HepG2 (cell line): ENCODE measurements at regions not wholly inside any gene's neighbourhood (a gene's known extent, or its start where the extent isn't known, plus 50 kb on each side); places are given as distances from the start of the nearest gene placed in this dataset.

Source experiments
- ATAC-seq: fragments of 200-7000 bp; cut with Tn5 transposase; 3 replicates; pipeline ENCODE4 v1.9.1; 2020; ENCODE audit warnings: mild to moderate bottlenecking, moderate library complexity
- BruUV-seq: library from RNA; stranded (reverse); fragments of 400-500 nt; replicated peaks from 2 replicates; lab custom pipeline; 2021; lab: Mats Ljungman, UMichigan
- CTCF ChIA-PET: fragments of 300-600 bp; formaldehyde crosslinking; extraction: SDS; loops from one replicate; lab custom pipeline; 2021; ENCODE audit warnings: low total read pairs, inconsistent platforms, low intra/inter-chr PET ratio; lab: Yijun Ruan, JAX
- POLR2A ChIA-PET: fragments of 350-600 bp; sonication (Branson Sonifier 250); formaldehyde crosslinking; loops from one replicate; lab custom pipeline; 2020; ENCODE audit warnings: antibody characterized with exemption, inconsistent platforms; lab: Yijun Ruan, JAX
- DNase-seq: peaks from one replicate; pipeline ENCODE4 v3.0.0-alpha.2; 2015; ENCODE audit warnings: low spot score
- FAIRE-seq: peaks from 3 replicates; lab custom pipeline; 2011; peaks lifted over from hg19 to GRCh38; lab: Jason Lieb, UNC
- H2AFZ ChIP-seq: one replicate; pipeline ENCODE4 v1.6.1; 2011; ENCODE audit warnings: low read length, inconsistent platforms
- H3K27ac ChIP-seq: fragments of 300-600 bp; 3 replicates; pipeline ENCODE4 v1.8.0; 2011; ENCODE audit warnings: mixed run types, mild to moderate bottlenecking, mixed read lengths, low read length, inconsistent platforms; ENCODE audit not compliant: insufficient read depth; ENCODE audit errors: extremely low read length
- H3K27me3 ChIP-seq, 2 experiments: fragments of 200-600 bp in 1 of 2; 2 replicates in 1 of 2; 3 replicates in 1 of 2; pipeline versions ENCODE4 v1.6.0 to v1.8.0; 2011; ENCODE audit warnings: low read length in 2 of 2, mild to moderate bottlenecking in 2 of 2, moderate library complexity in 2 of 2, inconsistent platforms in 1 of 2; ENCODE audit not compliant: insufficient read depth in 2 of 2, control insufficient read depth in 1 of 2
- H3K36me3 ChIP-seq, 2 experiments: fragments of 200-600 bp in 1 of 2; replicated peaks in 1 of 2; 2 replicates in 1 of 2; 3 replicates in 1 of 2; pipeline versions ENCODE4 v1.5.1 to v1.8.0; 2011; ENCODE audit warnings: low read length in 2 of 2, inconsistent platforms in 1 of 2; ENCODE audit not compliant: insufficient read depth in 2 of 2, control insufficient read depth in 1 of 2
- H3K4me1 ChIP-seq: 2 replicates; pipeline ENCODE4 v1.5.1; 2012; ENCODE audit warnings: low read length, inconsistent platforms; ENCODE audit not compliant: insufficient read depth
- H3K4me2 ChIP-seq: 2 replicates; pipeline ENCODE4 v1.6.0; 2011; ENCODE audit warnings: low read depth, low read length, inconsistent platforms
- H3K4me3 ChIP-seq, 3 experiments: fragments of 200-600 bp in 1 of 3; sonication (generic), shearing (Covaris generic) in 1 of 3; replicated peaks in 1 of 3; 2 replicates each; pipeline ENCODE4 v1.5.1; 2011 to 2016; ENCODE audit warnings: low read length in 3 of 3, inconsistent platforms in 2 of 3, low read depth in 2 of 3, mild to moderate bottlenecking in 2 of 3, control low read depth in 1 of 3, mixed read lengths in 1 of 3; ENCODE audit not compliant: insufficient read depth in 1 of 3
- H3K79me2 ChIP-seq: one replicate; pipeline ENCODE4 v1.6.1; 2011; ENCODE audit warnings: low read length, inconsistent platforms; ENCODE audit not compliant: insufficient read depth
- H3K9ac ChIP-seq: 2 replicates; pipeline ENCODE4 v1.6.0; 2011; ENCODE audit warnings: mild to moderate bottlenecking, low read depth, low read length, inconsistent platforms; ENCODE audit not compliant: insufficient read depth
- H3K9me3 ChIP-seq: 2 replicates; pipeline ENCODE4 v1.5.1; 2012; ENCODE audit warnings: mild to moderate bottlenecking, low read length
- H4K20me1 ChIP-seq: 2 replicates; pipeline ENCODE4 v1.6.0; 2011; ENCODE audit warnings: inconsistent platforms, mild to moderate bottlenecking, low read length, moderate library complexity; ENCODE audit not compliant: insufficient read depth
- EEA1 ChIP-seq: sonication (generic); formaldehyde crosslinking; IDR thresholded peaks from 2 replicates; pipeline ENCODE4 v1.5.1; 2020; ENCODE audit warnings: mild to moderate bottlenecking, missing genetic modification reagents, borderline replicate concordance
- KLF16 ChIP-seq, 2 experiments: sonication (generic) in 1 of 2; formaldehyde crosslinking in 1 of 2; IDR thresholded peaks; 2 replicates each; pipeline versions ENCODE4 v1.6.1 to v1.8.0; 2016 to 2023; ENCODE audit warnings: missing genetic modification reagents in 2 of 2, missing compliant biosample characterization in 1 of 2
- RARG ChIP-seq: sonication (generic); formaldehyde crosslinking; IDR thresholded peaks from 2 replicates; pipeline ENCODE4 v1.4.0; 2020; ENCODE audit warnings: low read depth, mild to moderate bottlenecking, missing genetic modification reagents
- STAT5B ChIP-seq: sonication (generic); formaldehyde crosslinking; IDR thresholded peaks from 2 replicates; pipeline ENCODE4 v1.4.0; 2020; ENCODE audit warnings: missing genetic modification reagents
- TAF1 ChIP-seq: sonication (generic); formaldehyde crosslinking; IDR thresholded peaks from 2 replicates; pipeline ENCODE4 v1.4.0; 2020; ENCODE audit warnings: missing genetic modification reagents
- TOE1 ChIP-seq: sonication (generic); formaldehyde crosslinking; IDR thresholded peaks from 2 replicates; pipeline ENCODE4 v1.4.0; 2020; ENCODE audit warnings: mild to moderate bottlenecking, missing genetic modification reagents
- ZFYVE20 ChIP-seq: sonication (generic); formaldehyde crosslinking; IDR thresholded peaks from 2 replicates; pipeline ENCODE4 v1.8.0; 2023; ENCODE audit warnings: low read depth, mild to moderate bottlenecking, moderate library complexity, missing genetic modification reagents, borderline replicate concordance
- ZNF552 ChIP-seq: sonication (generic); formaldehyde crosslinking; IDR thresholded peaks from 2 replicates; pipeline ENCODE4 v1.9.0; 2022; ENCODE audit warnings: missing genetic modification reagents, mild to moderate bottlenecking, borderline replicate concordance
- ZZZ3 ChIP-seq: sonication (generic); formaldehyde crosslinking; IDR thresholded peaks from 2 replicates; pipeline ENCODE4 v1.4.0; 2020; ENCODE audit warnings: missing genetic modification reagents, mild to moderate bottlenecking, borderline replicate concordance
- WGBS: methylation state at CpG from one replicate; pipeline ENCODE4 v1.1.6; 2017; ENCODE audit warnings: low lambda C conversion rate; 5-methylcytosine and 5-hydroxymethylcytosine counted together
- in situ Hi-C: cut with HindIII; loops from 2 replicates; pipeline ENCODE4 v1.10.0; 2017; ENCODE audit warnings: low pct_unique_long_range_greater_than_20kb; ENCODE audit not compliant: extremely low pct_ligation_motif_present
- intact Hi-C: fragments of 100-400 bp; cut with micrococcal nuclease; formaldehyde crosslinking; loops from one replicate; pipeline ENCODE4 v1.10.0; 2022; ENCODE audit not compliant: unreplicated experiment
- TF ChIP-seq, protein P1 (sequence below): sonication (generic); formaldehyde crosslinking; IDR thresholded peaks from 2 replicates; pipeline ENCODE4 v1.4.0; 2020; ENCODE audit warnings: mild to moderate bottlenecking, missing genetic modification reagents
- TF ChIP-seq, protein P2 (sequence below): sonication (generic); formaldehyde crosslinking; IDR thresholded peaks from 2 replicates; pipeline ENCODE4 v1.8.1; 2023; ENCODE audit warnings: mild to moderate bottlenecking, missing genetic modification reagents

GRCh38 chr3:159356606-159357005 is 554.8 kb downstream of the MFSD1 start:
- FAIRE-seq (no peak), ATAC-seq (no peak)
- 0% methylated on average over 1 of the region's 1 CpG for WGBS
- CTCF ChIA-PET, result no interaction called here
- H3K9me3 ChIP-seq, result no peaks in the 10 kb centered on the region
- intact Hi-C loops, result no loop called here
- TF ChIP-seq, protein P1, sequence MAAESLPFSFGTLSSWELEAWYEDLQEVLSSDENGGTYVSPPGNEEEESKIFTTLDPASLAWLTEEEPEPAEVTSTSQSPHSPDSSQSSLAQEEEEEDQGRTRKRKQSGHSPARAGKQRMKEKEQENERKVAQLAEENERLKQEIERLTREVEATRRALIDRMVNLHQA (CRISPR knock-in tag), result no peak
- TF ChIP-seq STAT5B (CRISPR knock-in tag) (no peak), RARG (CRISPR knock-in tag) (no peak), ZNF552 (no peak), ZZZ3 (CRISPR knock-in tag) (no peak), ZFYVE20 (CRISPR knock-in tag) (no peak), TAF1 (CRISPR knock-in tag) (no peak), TOE1 (CRISPR knock-in tag) (no peak), EEA1 (CRISPR knock-in tag) (no peak), KLF16 (CRISPR knock-in tag; IDR thresholded peaks at IDR 0.05) (no peak)
- TF ChIP-seq, protein P2, sequence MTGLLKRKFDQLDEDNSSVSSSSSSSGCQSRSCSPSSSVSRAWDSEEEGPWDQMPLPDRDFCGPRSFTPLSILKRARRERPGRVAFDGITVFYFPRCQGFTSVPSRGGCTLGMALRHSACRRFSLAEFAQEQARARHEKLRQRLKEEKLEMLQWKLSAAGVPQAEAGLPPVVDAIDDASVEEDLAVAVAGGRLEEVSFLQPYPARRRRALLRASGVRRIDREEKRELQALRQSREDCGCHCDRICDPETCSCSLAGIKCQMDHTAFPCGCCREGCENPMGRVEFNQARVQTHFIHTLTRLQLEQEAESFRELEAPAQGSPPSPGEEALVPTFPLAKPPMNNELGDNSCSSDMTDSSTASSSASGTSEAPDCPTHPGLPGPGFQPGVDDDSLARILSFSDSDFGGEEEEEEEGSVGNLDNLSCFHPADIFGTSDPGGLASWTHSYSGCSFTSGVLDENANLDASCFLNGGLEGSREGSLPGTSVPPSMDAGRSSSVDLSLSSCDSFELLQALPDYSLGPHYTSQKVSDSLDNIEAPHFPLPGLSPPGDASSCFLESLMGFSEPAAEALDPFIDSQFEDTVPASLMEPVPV (CRISPR knock-in tag), result no peak
- TF ChIP-seq, all 625 proteins: peak for 0
- Histone ChIP-seq H3K27me3 (no peaks in the 10 kb centered on the region), H3K4me2 (no peak overlapping the region), H3K27ac (no peak overlapping the region), H3K4me1 (no peaks in the 10 kb centered on the region), H3K9ac (no peak overlapping the region), H3K36me3 (no peaks in the 10 kb centered on the region), H2AFZ (no peak overlapping the region), H3K79me2 (no peaks in the 10 kb centered on the region), H3K4me3 (no peak overlapping the region), H4K20me1 (no peaks in the 10 kb centered on the region)
- no TSS peak for BruUV-seq
- POLR2A ChIA-PET, result no interaction called here
- in situ Hi-C loops, result no loop called here
- no peak for DNase-seq
